ENCODE measurements at regions not wholly inside any gene's neighbourhood (a gene's known extent, or its start where the extent isn't known, plus 50 kb on each side); places are given as distances from the start of the nearest gene placed in this dataset.

DNA sequence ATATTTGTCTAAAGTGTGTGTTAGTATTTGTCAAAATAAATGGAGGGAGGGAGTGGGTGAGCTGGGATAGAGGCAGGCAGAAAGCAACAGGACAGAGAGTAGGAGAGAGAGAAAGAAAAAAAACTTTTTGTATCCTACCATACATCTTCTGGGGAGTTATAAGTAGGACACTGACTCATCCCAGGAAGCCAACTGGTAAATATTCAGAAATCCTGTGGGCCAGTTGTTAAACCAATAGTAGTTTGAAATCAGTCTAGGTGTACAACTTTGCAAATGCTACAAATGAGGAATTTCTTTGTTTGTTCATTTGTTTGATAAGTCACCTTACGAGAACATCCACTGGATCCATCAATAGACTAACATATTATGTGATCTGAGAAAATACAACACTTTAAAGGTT is 980.9 kb downstream of the GATA3 start:
- TF ChIP-seq, protein P1, sequence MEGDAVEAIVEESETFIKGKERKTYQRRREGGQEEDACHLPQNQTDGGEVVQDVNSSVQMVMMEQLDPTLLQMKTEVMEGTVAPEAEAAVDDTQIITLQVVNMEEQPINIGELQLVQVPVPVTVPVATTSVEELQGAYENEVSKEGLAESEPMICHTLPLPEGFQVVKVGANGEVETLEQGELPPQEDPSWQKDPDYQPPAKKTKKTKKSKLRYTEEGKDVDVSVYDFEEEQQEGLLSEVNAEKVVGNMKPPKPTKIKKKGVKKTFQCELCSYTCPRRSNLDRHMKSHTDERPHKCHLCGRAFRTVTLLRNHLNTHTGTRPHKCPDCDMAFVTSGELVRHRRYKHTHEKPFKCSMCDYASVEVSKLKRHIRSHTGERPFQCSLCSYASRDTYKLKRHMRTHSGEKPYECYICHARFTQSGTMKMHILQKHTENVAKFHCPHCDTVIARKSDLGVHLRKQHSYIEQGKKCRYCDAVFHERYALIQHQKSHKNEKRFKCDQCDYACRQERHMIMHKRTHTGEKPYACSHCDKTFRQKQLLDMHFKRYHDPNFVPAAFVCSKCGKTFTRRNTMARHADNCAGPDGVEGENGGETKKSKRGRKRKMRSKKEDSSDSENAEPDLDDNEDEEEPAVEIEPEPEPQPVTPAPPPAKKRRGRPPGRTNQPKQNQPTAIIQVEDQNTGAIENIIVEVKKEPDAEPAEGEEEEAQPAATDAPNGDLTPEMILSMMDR (IDR thresholded peaks at IDR 0.05; ENCODE audit: low read depth, low read length, poor library complexity, severe bottlenecking): no peak
- TF ChIP-seq EZH2phosphoT487 (IDR thresholded peaks at IDR 0.05; ENCODE audit: borderline replicate concordance, low read length): no peak

Measured in DOHH2 (cell line).